ENCODE measurements at regions not wholly inside any gene's neighbourhood (a gene's known extent, or its start where the extent isn't known, plus 50 kb on each side); places are given as distances from the start of the nearest gene placed in this dataset.

DNA sequence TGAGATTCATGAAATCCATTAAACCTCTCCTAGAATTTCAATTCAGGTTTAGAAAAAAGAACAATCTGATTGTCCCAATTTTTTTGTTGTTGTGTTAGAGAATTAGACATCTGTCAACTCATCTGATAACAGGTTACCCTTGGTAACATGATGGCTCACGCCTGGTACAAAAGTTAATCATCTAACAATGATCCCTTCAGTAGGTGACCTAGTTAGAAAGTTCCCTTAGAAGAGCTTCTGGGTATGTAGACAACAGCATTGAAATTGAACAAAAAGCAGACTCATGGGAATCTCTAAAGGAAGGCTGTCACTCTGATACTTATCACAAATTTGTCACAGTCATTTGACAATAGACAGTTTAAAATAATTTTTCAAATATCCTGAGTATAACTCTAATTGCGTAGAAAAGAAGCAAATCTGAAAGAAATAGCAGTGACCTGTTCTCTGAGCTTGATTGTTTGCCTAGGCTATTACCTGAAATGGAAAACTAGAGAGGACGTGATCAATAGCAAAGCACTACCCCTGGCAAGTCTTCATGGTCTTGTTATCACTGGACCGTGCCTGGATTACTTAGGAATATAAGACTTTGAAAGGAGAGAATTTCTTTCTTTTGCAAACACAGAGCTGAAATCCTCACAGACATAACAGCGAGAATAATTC lies 880.4 kb upstream of the AGA start:
- H2AFZ ChIP-seq (ENCODE audit: insufficient read depth, low read depth, low read length, poor library complexity, severe bottlenecking) = no peak overlapping the region
- peaks cover 0 to 8% (median 4%) of the 10 kb centered on the region in 7 donors for H3K9me3 Mint-ChIP-seq
- H3K79me2 ChIP-seq (ENCODE audit: insufficient read depth, low read length) = no peaks in the 10 kb centered on the region
- peaks cover 0 to 2% (median 0%) of the 10 kb centered on the region in 3 donors for H3K27me3 Mint-ChIP-seq (ENCODE audit: low read depth in 3 of 3)
- intact Hi-C loops (cut with micrococcal nuclease) = no loop called here
- no peaks in the 10 kb centered on the region for H3K36me3 Mint-ChIP-seq
- H3K9ac ChIP-seq (ENCODE audit: insufficient read depth, low read length, poor library complexity, severe bottlenecking) = no peak overlapping the region
- no peaks in the 10 kb centered on the region for H4K20me1 ChIP-seq (ENCODE audit: insufficient read depth, low read length)
- H3K27ac ChIP-seq (ENCODE audit: low read depth in 1 of 2, low read length in 2 of 2) = no peak overlapping the region
- no peaks in the 10 kb centered on the region for H3K36me3 ChIP-seq (replicated peaks in 1 of 2; ENCODE audit: control insufficient read depth in 1 of 2, insufficient read depth in 2 of 2, low read length in 2 of 2)
- TF ChIP-seq, protein P1, sequence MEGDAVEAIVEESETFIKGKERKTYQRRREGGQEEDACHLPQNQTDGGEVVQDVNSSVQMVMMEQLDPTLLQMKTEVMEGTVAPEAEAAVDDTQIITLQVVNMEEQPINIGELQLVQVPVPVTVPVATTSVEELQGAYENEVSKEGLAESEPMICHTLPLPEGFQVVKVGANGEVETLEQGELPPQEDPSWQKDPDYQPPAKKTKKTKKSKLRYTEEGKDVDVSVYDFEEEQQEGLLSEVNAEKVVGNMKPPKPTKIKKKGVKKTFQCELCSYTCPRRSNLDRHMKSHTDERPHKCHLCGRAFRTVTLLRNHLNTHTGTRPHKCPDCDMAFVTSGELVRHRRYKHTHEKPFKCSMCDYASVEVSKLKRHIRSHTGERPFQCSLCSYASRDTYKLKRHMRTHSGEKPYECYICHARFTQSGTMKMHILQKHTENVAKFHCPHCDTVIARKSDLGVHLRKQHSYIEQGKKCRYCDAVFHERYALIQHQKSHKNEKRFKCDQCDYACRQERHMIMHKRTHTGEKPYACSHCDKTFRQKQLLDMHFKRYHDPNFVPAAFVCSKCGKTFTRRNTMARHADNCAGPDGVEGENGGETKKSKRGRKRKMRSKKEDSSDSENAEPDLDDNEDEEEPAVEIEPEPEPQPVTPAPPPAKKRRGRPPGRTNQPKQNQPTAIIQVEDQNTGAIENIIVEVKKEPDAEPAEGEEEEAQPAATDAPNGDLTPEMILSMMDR (IDR thresholded peaks at IDR 0.05) = no peak
- no peaks in the 10 kb centered on the region for H3K27me3 ChIP-seq (ENCODE audit: control insufficient read depth in 2 of 2, insufficient read depth in 2 of 2, low read length in 2 of 2)
- DNase-seq = no peak
- no peak overlapping the region for H3K4me2 ChIP-seq (replicated peaks; ENCODE audit: extremely low read depth, low read length, poor library complexity, severe bottlenecking)
- no peaks in the 10 kb centered on the region for H3K4me1 ChIP-seq (ENCODE audit: control insufficient read depth in 1 of 2, insufficient read depth in 2 of 2, low read length in 2 of 2)
- H3K9me3 ChIP-seq (replicated peaks in 1 of 2; ENCODE audit: control insufficient read depth in 1 of 2, insufficient read depth in 1 of 2, low read length in 2 of 2) = peaks cover 6 to 11% of the 10 kb centered on the region in 2 donors
- 100% methylated on average over 1 of the region's 5 CpGs for WGBS (ENCODE audit: insufficient coverage)
- no peak overlapping the region for H3K4me3 Mint-ChIP-seq
- H3K4me3 ChIP-seq (replicated peaks in 1 of 3; ENCODE audit: low read depth in 2 of 3, low read length in 3 of 3) = no peak overlapping the region
- H3K4me1 Mint-ChIP-seq = no peaks in the 10 kb centered on the region
- H3K27ac Mint-ChIP-seq = no peak overlapping the region

DNA sequence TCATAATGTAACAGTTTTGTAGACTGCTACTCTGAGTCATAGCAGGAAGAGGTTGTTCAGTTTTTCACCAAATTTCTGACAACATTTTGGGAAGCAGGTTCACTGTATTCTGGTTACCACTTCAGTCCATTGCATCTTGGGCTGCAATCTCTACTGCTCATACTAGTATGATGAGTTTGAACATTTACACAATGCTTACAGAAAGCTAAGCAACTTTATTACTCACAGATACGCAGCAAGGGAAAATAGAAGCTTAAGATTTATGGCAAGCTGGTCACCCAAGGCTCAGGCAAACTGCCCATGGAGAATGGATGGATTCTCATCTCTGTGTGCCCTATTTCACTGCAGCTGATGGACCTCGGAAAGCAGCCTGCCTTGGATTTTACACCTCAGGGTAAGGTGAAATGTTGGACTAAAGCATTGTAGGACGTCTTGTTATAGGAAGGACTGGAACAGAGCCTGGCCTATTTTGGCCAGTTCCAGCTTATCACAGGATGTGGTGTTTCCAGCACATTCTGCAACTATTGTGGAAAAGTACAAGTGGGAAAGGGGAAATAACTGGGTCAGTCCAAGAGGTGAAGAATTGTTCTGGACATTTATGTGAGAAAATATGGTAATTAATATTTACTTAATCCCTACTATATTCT lies 887.1 kb upstream of the AGA start:
- no peak overlapping the region for H3K9ac ChIP-seq (ENCODE audit: insufficient read depth, low read length, poor library complexity, severe bottlenecking)
- intact Hi-C loops (cut with micrococcal nuclease) = no loop called here
- Mint-ChIP-seq H3K27me3 (ENCODE audit: low read depth in 3 of 3) (no peaks in the 10 kb centered on the region), H3K36me3 (no peaks in the 10 kb centered on the region), H3K4me1 (no peaks in the 10 kb centered on the region), H3K27ac (no peak overlapping the region), H3K9me3 (peaks cover 0 to 4% (median 0%) of the 10 kb centered on the region in 7 donors), H3K4me3 (no peak overlapping the region)
- no peak overlapping the region for H3K4me2 ChIP-seq (replicated peaks; ENCODE audit: extremely low read depth, low read length, poor library complexity, severe bottlenecking)
- no peak overlapping the region for H3K4me3 ChIP-seq (replicated peaks in 1 of 3; ENCODE audit: low read depth in 2 of 3, low read length in 3 of 3)
- H3K36me3 ChIP-seq (replicated peaks in 1 of 2; ENCODE audit: control insufficient read depth in 1 of 2, insufficient read depth in 2 of 2, low read length in 2 of 2) = no peaks in the 10 kb centered on the region
- no peaks in the 10 kb centered on the region for H4K20me1 ChIP-seq (ENCODE audit: insufficient read depth, low read length)
- no peaks in the 10 kb centered on the region for H3K79me2 ChIP-seq (ENCODE audit: insufficient read depth, low read length)
- WGBS (ENCODE audit: insufficient coverage) = 38% methylated on average over 1 of the region's 3 CpGs
- no peaks in the 10 kb centered on the region for H3K4me1 ChIP-seq (ENCODE audit: control insufficient read depth in 1 of 2, insufficient read depth in 2 of 2, low read length in 2 of 2)
- peaks cover 0 to 3% of the 10 kb centered on the region in 2 donors for H3K9me3 ChIP-seq (replicated peaks in 1 of 2; ENCODE audit: control insufficient read depth in 1 of 2, insufficient read depth in 1 of 2, low read length in 2 of 2)
- TF ChIP-seq, protein P1 (IDR thresholded peaks at IDR 0.05) = no peak
- no peak overlapping the region for H3K27ac ChIP-seq (ENCODE audit: low read depth in 1 of 2, low read length in 2 of 2)
- no peak for DNase-seq
- H2AFZ ChIP-seq (ENCODE audit: insufficient read depth, low read depth, low read length, poor library complexity, severe bottlenecking) = no peak overlapping the region
- H3K27me3 ChIP-seq (ENCODE audit: control insufficient read depth in 2 of 2, insufficient read depth in 2 of 2, low read length in 2 of 2) = no peaks in the 10 kb centered on the region

All from CD14-positive monocyte (primary cell).